NOMO-1 treated with DMSO at 0.1 percent for 48 hours (cell line): ENCODE measurements at regions not wholly inside any gene's neighbourhood (a gene's known extent, or its start where the extent isn't known, plus 50 kb on each side); places are given as distances from the start of the nearest gene placed in this dataset.
"Not testable (repeated sequence)": the region's sequence is repeated elsewhere in the genome, so short reads cannot be mapped to it uniquely, and the experiment has no call there.

Experiments used
- DNase-seq: peaks from one replicate; lab custom pipeline; 2025; ENCODE audit not compliant: unreplicated experiment; lab: John Stamatoyannopoulos, UW

DNA sequence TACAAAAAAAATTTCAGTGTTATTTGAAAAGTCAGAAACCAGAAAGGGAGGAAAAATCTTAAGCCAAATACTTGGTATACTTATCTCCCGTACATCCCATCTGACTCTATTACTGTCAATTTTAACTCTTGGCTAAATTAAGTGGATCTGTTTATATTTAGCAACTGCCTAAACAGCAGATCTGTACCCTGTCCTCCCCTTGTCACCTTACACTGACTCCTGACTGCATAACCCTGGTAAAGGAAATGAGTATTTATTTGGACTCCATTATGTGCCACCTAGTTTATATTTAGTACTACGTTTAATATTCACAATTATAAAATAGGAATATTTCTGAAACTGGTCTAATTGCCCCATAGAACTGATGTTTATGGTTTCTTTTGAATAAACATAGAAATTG, 730.2 kb upstream of the GJE1 start:
- DNase-seq = no peak

DNA sequence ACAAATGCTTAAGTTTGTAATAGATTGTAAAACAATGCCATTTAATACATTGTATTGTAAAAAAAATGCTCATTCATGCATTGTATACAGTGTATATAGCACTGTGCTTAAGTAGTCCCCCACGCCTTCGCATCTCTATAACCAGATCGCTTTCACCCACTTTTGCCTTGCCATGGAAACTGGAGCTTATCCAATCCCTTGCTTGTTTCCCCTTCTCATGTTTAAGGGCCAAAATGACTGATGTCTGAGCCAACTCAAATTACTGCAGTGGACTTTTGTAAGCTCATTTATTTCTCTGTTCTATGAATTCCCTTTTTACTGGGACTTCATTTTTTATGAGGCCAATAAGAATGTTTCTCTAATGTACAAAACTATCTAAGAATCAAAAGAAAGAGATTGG, 730.9 kb upstream of the GJE1 start:
- no peak for DNase-seq

DNA sequence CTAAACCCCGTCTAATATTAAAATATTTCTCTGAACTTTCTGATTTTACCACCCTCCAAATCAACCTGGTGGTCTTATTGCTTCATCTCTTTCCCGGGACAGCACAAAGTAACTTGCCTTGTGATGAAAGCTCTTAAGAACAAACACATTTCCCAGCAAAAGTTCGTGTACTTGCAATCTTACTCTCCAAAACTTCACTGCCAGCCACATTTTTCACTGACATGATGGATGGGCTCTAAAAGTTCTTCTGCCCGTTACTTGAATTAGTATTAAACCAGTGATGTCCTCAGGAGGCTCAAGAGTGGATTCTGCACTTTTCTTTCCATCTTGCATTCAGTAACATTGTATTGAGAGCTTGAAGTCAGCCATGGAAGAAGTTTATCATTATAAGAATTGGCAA, 731.6 kb upstream of the GJE1 start:
- DNase-seq = no peak

DNA sequence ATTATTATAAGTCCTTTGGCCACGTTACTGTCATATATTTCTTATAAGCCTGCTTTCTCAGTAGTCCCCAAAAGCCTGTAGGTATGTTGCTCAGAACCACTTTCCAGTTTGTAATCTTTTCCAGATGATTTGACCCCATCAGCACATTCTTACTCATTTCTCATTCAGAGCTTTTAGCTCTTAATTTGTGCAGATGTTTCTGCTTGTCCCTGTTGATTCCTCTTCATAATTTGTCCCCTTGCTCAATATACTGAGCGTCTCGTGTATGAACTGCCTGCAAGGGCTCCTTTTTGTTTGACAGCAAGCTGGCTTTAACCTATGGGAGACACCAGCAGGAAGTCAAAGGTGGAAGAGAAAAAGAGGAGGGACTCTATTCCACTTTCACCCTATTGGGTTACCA, 733.8 kb upstream of the GJE1 start:
- DNase-seq = no peak

DNA sequence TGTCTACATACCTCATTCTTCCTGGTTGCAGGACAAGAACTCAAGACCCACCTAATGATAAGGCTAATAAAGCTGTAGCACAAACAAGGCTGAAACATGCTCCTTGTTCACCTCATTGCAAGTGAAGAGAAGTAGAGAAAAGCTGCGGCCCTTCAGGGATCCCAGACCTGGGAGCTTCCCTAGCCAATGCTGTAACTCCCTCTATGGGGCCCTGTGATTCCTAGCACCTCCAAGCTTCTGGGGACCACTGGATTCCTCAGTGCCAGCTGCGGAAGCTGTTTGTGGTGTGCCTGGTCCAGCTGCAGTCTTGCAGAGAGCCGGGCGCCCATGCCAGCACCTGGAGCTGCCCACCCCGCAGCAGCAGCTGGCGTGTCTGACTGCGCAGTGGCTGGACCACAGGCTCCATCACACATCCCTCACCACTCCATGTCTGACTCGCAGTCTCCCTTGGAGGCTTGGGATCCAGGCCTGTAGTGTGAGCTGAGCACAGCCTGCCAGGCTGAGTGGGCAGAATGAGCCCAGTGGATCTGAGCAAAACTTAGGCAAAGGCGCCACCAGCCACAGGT, 737.2 kb upstream of the GJE1 start:
- no peak for DNase-seq

DNA sequence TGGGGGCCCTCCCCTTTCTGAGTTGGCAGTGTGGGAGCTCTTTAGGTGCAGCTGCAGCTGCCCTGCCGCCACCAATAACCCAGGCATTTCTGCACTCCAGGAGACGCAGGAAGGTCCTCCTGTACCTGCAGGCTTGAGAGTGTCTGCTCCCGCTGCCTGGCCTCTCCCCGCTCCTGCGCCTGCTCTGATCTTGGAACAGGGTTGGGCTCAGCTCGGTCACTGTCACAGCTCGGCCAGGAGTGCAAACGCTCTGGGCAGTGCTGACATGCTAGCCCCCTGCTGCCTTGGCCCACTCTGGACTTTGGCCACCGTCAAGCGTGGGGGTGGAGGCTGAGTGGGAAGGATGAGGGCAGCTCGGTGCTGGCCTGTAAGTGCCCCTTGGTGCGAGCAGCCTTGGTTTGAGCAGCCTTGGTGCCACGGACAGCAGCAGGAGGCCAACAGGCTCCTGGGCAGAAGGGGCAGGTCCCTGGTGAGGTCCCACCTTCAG, 738.1 kb upstream of the GJE1 start:
- DNase-seq = no peak

DNA sequence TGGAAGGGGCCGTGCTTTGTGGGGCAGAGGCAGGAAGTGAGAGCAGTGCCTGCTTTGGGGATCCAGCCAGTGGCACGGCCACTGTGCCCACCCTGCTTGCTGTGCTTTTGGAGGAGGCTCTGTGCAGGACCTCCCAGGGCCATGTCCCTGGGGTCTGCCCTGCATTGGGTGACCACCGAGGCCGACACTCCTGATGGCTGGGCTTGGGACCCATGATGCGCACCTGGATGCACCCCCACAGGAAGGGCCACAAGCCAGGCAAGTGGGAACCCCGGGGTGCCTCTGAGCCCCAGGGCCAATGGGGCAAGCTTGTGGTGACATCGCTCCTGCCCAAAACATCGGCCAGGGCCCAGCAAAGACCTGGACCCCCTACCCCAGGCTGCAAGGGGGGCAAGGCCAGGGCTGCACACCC, 738.6 kb upstream of the GJE1 start:
- DNase-seq = no peak

DNA sequence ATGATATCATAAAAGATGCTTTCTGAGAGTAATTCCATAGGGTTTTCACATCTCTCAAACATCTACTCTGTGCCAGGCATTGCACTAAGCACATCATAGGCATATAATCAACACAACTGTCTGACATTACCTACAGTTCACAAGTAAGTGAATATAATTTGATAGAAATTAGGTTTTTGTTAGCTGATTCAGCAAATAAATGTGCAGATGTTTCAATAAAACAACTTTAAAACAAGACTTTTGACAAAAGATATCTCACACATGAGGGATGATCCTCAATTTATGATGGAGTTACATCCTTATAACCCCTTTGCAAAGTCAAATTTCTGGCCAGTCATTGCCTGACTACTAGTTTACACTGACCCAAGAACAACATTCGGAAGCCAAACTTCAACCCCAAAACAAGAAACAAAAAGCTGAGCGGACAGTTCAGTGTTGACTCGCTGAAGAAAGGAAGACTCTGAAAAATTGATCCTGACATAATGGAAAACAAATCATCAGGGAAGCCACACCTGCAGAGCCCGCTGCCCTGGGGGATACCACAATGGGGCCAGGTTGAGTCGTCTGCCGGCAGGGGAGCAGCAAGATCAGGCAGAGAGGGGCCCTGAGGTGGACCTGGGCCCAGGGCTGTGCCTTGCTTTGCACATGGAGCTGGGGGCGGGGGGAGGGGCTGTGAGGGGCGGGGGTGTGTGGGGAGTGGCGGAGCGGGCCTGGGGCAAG, 739.2 kb upstream of the GJE1 start:
- DNase-seq = no peak

DNA sequence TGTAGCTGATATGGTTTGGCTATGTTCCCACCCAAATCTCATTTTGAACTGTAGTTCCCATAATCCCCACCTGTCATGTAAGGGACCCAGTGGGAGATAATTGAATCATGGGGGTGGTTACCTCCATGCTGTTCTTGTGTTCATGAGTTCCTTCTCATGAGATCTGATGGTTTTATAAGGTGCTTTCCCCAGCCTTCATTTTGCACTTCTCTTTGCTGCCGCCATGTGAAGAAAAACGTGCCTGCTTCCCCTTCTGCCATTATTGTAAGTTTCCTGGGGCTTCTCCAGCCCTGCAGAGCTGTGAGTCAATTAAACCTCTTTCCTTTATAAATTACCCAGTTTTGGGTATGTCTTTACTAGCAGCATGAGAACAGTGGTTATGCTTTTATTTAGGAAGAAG, 741.6 kb upstream of the GJE1 start:
- DNase-seq = not testable (repeated sequence)

DNA sequence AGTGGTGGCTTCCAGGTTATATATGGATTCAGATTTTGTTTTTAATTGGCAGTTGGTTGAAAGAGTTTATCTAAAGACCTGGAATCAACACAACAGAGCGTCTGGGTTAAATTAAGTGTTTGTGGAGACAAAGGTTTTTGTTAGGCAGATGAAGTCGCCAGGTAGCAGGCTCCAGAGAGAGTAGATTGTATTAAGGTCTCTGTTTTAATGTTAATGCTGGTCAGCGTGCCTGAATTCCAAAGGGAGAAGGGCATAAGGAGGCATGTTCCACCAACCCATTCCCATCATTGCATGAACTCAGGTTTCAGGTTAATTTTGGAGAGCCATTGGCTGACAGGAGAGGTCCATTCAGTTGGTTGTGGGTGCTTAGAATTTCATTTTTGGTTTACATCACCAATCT, 744.1 kb upstream of the GJE1 start:
- no peak for DNase-seq

DNA sequence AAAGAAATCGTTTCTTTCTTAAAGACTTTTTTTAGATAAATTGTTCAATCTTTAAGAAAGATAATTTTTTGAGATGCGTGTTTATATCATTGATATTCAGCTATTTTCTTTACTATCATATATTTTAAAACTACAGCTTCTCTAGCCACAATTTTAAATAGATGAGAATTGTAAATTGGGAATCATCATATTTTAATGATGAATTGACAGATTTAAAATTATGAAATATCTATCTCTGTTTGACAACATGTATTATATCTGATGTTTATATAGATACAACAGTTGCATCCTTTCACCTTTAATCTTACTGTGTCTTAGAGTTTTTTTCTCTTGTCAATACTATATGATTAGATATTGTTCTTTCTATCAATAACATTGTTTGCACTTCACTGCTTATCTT, 762.3 kb upstream of the GJE1 start:
- no peak for DNase-seq

DNA sequence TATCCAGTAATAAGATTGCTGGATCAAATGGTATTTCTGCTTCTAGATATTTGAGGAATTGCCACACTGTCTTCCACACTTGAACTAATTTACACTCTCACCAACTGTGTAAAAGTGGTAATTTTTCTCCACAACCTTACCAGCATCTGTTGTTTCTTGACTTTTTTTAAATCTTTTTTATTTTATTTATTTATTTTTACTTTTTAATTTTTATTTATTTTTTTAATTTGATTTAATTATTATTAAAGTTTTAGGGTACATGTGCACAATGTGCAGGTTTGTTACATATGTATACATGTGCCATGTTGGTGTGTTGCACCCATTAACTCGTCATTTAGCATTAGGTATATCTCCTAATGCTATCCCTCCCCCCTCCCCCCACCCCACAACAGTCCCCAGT, 765.9 kb upstream of the GJE1 start:
- DNase-seq = not testable (repeated sequence)

DNA sequence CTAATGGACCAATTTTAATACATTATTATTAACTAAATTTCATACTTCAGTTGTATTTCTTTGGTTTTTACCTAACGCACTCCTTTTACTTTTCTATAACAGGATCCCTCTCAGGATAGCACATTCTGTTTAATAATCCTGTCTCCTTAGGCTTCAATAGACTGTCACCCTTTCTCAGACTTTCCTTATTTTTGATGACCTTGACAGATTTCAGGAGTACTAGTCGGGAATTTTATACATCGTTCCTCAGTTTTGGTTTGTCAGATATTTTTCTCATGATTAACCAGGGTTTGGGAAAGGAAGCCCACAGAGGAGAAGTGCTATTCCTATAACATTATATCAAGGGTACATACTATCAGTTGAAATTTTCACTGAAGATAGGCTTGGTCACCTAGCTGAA, 768.0 kb upstream of the GJE1 start:
- DNase-seq = no peak

DNA sequence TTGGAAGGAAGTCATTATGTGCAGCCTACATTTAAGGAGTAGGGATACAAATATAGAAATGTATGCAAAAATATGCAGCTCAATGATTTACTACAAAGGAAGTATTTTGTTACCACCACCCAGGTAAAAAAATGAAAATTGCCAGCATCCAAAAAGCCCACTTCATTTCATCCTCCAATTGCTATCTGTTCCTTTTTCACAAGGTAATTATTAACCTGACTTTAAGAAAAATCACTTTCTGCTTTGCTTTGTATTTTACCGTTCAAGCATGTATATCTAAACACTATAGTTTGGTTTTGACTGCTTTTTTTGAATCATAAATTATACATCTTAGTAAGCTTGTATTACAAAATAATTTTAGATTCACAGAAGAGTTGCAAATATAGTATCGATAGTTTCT, 768.5 kb upstream of the GJE1 start:
- DNase-seq = no peak

DNA sequence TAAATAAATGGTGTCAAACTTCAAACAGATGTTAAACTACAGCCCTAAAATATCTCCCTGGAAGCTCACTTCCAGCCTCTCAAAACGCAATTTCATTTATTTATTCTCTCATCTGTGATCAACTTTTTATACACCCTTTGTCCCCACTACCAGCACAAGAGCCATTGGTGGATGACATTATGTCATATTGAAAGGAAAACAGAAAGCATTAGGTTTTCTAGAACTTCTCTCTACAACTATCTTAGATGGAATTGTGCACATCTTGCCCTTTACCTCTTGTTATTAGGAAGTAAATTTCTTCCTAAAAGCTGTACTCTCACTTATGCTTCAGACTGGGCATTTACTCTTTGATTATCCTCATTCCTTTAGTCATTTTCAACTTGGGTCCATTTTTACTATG, 771.2 kb upstream of the GJE1 start:
- no peak for DNase-seq

DNA sequence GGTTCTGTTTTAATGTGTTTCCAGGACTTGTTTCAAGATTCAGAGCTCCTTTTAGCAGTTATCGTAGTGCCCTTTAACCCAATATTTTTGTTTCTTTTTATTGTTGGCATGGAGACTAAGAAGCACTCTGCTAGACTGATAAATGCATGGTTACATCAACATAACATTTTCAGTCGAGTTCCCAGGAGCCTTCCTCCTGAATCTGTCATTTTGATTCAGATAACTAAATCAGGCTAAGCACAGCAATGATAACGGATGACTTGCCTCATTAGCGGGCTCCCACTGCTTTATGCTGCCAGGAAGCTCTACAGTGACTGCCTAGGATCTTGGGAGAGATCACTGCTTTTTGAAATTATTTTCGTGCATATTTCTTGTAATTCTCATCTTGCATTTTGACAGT, 772.8 kb upstream of the GJE1 start:
- DNase-seq = no peak

DNA sequence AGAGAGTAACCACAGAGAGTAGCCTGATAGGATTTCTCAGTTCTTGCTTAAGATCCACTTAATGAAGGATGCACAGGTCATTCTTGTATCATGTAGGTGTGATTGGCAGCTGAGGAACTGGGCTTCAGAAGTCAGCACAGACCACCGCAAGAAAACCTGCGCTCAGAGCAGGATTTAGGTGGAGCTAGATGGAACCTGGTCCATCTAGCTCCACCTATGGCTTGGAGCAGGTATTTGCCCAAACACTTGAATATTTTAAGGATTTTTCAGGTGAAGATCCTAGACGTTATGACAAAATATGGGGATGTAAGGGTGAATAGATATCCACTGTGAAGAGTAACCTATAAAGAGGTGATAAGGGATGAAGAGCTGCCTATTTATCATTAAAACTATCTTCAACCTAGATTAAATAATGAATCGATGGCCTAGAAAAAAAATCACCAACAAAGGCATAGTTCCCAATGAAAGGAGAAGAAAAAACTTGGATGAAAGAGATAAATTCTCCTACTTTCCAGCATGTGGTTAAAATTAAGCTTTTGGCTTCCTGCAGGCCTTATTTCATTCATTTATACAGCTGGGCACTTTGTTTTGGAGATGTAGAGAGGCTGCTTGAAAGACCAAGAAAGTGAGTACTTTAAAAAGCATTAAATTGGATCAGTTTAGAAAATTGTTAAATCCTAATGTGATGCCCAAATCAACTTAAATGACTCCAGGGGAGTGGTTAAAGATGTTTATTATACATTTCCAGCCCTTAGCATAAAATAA, 778.4 kb upstream of the GJE1 start:
- no peak for DNase-seq

DNA sequence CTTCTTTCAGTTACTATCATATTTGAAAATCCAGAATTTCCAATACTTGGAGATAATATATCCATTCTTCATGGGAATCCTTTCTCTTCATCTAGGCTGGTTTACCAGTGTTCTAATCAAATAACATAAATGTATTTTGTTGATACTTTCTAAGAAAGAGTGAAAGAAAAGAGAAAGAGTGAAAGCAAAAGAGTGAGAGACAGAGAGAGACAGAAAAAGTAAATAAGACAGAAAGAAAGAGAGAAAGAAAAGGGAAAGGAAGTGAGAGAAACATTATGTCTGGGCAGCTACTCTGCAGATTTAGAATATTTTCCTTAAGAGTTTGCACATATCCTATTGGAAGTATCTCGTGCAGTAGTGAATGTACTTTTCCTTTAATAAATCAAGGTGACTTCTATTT, 781.0 kb upstream of the GJE1 start:
- DNase-seq = no peak

DNA sequence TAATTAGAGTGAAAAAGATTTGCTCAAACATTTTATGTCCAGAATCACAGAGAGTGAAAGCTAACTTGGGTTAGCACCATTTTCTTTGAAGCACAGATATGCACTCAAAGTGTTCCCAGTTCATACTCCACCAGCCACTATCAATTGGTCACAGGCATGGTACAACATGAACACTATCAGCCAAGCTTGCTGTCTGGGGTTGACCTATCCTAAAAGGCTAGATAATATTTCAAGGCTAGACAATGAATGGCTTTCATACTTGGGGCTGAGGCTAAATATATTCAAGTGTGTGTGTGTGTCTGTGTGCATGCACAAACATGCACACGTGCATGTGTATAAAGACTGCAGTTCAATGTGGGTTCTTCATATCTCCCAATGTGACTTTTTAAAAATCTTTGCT, 783.0 kb upstream of the GJE1 start:
- DNase-seq = no peak

DNA sequence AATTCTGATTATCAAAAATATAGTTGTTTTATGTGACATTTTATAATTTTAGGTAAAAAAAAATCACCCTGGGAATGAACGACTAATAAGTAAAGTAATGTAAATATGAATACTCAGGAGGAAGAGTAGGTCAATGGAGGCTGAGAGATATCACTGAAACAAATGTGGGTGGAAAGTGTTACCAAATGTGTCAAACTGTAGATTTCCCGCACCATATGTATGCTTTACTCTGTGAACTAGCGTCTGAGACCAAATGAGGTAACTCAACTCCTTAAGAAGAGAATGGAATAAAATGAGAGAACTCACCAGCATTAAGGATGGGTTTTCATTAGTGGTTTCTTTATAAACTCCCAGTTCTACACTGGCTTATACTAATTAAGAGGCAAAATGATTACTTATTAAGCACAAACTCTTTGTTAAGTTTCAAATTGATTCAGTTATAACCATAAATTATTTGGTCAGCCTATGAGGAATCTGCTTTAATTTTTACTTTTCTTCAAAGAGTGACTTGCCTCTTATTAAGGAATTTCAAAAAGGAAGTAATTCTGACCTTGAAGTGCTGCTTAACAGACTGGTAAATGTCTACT, 784.7 kb upstream of the GJE1 start:
- DNase-seq = no peak

DNA sequence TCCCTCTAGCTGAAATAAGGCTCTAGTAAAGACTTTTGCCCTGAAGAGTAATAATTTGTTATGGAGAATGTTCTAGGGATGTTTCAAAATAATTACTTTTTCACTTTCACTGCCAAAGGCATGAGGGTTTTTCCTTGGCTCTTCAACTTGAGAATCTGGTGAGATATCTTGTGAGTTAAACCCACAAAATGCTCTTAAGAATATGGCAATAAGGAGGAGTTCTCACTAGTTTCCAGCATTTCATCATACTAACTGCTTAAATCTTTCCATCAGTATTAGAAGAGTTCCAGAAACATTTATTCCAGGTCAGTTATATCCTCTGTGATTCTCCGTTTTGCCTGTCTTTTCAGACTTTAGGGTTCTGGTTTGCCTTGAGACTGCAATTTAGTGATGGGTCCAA, 785.6 kb upstream of the GJE1 start:
- no peak for DNase-seq

DNA sequence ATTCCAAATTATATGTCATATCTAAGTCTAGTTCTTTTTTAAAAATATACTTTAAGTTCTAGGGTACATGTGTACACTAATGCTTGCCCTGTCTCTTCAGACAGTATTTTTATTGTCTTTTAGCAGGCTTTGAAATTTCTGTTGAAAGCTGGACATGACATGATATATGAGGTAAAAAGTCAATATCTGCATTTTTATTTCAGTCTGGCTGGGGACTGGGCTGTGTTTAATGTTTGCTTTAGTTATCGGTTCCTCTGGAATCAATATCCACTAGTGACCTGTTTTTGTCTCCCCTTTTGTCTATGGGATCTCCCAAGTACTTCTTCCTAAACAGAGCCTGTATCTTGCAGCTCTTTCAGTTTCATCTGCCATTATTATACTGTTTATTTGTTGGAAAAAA, 786.2 kb upstream of the GJE1 start:
- DNase-seq = no peak
